ENCODE measurements at regions not wholly inside any gene's neighbourhood (a gene's known extent, or its start where the extent isn't known, plus 50 kb on each side); places are given as distances from the start of the nearest gene placed in this dataset.
A peak's percentile ranks its signal among the peaks of the same experiment; 100 is the strongest.

- ATAC-seq, result no peak
- Histone ChIP-seq H3K27ac (no peak overlapping the region), H3K4me1 (no peaks in the 10 kb centered on the region), H3K4me3 (no peak overlapping the region), H3K27me3 (no peaks in the 10 kb centered on the region), H3K9me3 (no peaks in the 10 kb centered on the region), H3K36me3 (no peaks in the 10 kb centered on the region)
- 0 to 9% methylated on average over 1 of the region's 1 CpG for WGBS, 2 donors
- FAIRE-seq, result no peak
- no peak for DNase-seq
- intact Hi-C loops (cut with DNase I), result no loop called here
- TF ChIP-seq, protein P1, sequence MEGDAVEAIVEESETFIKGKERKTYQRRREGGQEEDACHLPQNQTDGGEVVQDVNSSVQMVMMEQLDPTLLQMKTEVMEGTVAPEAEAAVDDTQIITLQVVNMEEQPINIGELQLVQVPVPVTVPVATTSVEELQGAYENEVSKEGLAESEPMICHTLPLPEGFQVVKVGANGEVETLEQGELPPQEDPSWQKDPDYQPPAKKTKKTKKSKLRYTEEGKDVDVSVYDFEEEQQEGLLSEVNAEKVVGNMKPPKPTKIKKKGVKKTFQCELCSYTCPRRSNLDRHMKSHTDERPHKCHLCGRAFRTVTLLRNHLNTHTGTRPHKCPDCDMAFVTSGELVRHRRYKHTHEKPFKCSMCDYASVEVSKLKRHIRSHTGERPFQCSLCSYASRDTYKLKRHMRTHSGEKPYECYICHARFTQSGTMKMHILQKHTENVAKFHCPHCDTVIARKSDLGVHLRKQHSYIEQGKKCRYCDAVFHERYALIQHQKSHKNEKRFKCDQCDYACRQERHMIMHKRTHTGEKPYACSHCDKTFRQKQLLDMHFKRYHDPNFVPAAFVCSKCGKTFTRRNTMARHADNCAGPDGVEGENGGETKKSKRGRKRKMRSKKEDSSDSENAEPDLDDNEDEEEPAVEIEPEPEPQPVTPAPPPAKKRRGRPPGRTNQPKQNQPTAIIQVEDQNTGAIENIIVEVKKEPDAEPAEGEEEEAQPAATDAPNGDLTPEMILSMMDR (IDR thresholded peaks at IDR 0.05), result no peak
Measured at GRCh38 chr4:136690360-136690759, 841.9 kb downstream of the PCDH18 start.

DNA sequence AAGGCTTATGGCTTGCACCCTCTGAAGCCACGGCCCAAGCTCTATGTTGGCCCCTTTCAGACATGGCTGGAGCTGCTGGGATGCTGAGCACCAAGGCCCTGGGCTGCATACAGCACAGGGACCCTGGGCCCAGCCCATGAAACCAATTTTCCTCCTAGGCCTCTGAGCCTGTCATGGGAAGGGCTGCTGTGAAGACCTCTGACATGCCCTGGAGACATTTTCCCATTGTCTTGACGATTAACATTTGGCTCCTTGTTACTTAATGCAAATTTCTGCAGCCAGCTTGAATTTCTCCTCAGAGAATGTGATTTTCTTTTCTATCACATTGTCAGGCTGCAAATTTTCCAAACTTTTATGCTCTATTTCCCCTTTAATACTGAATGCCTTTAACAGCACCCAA lies 844.7 kb downstream of the PCDH18 start:
- TF ChIP-seq, protein P1 (IDR thresholded peaks at IDR 0.05), result no peak
- H3K27ac ChIP-seq, result no peak overlapping the region
- no peak for ATAC-seq
- H3K4me3 ChIP-seq, result no peak overlapping the region
- H3K4me1 ChIP-seq, result no peaks in the 10 kb centered on the region
- H3K27me3 ChIP-seq, result no peaks in the 10 kb centered on the region
- intact Hi-C loops (cut with DNase I), result no loop called here
- 61 to 82% methylated on average over 2 of the region's 2 CpGs for WGBS, 2 donors
- H3K9me3 ChIP-seq, result no peaks in the 10 kb centered on the region
- no peak for FAIRE-seq
- no peaks in the 10 kb centered on the region for H3K36me3 ChIP-seq
- DNase-seq, result peak in 2 of 6 donors; percentile 7 to 19

DNA sequence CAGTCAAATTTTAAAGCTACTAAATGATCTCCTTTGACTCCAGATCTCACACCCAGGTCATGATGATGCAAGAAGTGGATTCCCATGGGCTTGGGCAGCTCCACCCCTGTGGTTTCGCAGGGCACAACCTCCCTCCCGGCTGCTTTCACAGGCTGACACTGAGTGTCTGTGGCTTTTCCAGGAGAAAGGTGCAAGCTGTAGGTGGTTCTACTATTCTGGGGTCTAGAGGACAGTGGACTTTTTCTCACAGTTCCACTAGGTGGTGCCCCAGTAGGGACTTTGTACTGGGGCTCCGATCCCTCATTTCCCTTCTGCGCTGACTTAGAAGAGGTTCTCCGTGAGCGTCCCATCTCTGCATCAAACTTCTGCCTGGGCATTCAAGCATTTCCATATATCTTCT lies 845.2 kb downstream of the PCDH18 start:
- TF ChIP-seq, protein P1 (IDR thresholded peaks at IDR 0.05), result no peak
- FAIRE-seq, result no peak
- no peak for ATAC-seq
- Histone ChIP-seq H3K36me3 (no peaks in the 10 kb centered on the region), H3K27me3 (no peaks in the 10 kb centered on the region), H3K27ac (no peak overlapping the region), H3K9me3 (no peaks in the 10 kb centered on the region), H3K4me3 (no peak overlapping the region), H3K4me1 (no peaks in the 10 kb centered on the region)
- intact Hi-C loops (cut with DNase I), result no loop called here
- no peak for DNase-seq
- WGBS, 2 donors, result 88 to 91% methylated on average over 6 of the region's 6 CpGs

DNA sequence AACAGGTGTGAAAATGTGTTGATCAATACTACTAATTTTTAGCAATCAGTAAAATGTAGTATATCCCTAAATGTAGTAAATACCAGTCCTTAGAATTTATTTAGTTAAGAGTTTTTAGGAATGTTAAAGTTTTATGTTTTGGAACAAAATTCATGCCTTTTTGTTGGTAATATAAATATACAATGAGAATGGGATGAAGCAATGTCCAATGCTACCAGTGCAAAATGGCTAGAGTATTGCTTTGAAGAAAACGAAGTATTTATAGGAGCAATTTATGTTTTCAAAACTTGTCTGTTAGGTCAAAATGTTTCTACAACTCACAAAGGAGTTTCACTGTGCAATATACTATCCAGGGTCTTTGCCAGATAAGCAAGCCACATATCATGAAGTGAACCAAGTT lies 851.5 kb downstream of the PCDH18 start:
- FAIRE-seq (no peak), DNase-seq (no peak), ATAC-seq (no peak)
- intact Hi-C loops (cut with DNase I), result no loop called here
- TF ChIP-seq, protein P1 (IDR thresholded peaks at IDR 0.05), result no peak
- H3K27ac ChIP-seq, result no peak overlapping the region
- no peaks in the 10 kb centered on the region for H3K9me3 ChIP-seq
- H3K4me3 ChIP-seq, result no peak overlapping the region
- WGBS, 2 donors, result 41 to 50% methylated on average over 1 of the region's 1 CpG
- H3K27me3 ChIP-seq, result no peaks in the 10 kb centered on the region
- H3K36me3 ChIP-seq, result no peaks in the 10 kb centered on the region
- no peaks in the 10 kb centered on the region for H3K4me1 ChIP-seq

DNA sequence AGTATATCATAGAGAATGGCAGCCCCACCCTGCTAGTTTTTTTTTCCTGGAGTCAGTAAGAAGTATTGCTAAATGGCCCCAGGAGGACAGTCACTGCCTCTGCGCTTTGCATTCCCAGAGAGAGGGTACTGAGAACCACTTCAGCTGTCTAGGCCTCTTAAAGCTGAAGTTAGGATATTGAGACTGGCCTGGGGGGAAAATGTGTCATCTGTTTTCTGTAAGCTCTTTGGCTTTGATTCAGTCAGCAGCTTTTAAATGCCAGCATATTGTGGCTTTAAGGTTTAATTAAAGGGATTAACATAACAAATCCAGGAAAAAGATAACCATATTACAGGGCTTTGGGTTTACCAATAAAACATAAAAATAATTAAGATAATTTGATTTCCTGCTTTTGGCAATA lies 852.0 kb downstream of the PCDH18 start:
- intact Hi-C loops (cut with DNase I), result no loop called here
- no peaks in the 10 kb centered on the region for H3K36me3 ChIP-seq
- H3K4me3 ChIP-seq, result no peak overlapping the region
- 88 to 100% methylated on average over 1 of the region's 1 CpG for WGBS, 2 donors
- H3K27me3 ChIP-seq, result no peaks in the 10 kb centered on the region
- DNase-seq (no peak), ATAC-seq (no peak), FAIRE-seq (no peak)
- no peaks in the 10 kb centered on the region for H3K9me3 ChIP-seq
- no peaks in the 10 kb centered on the region for H3K4me1 ChIP-seq
- no peak overlapping the region for H3K27ac ChIP-seq
- TF ChIP-seq, protein P1 (IDR thresholded peaks at IDR 0.05), result no peak
